Fibroblast of gingiva (primary cell): ENCODE measurements at regions not wholly inside any gene's neighbourhood (a gene's known extent, or its start where the extent isn't known, plus 50 kb on each side); places are given as distances from the start of the nearest gene placed in this dataset.

ENCODE experiments used
- DNase-seq: peaks from one replicate; pipeline ENCODE4 v3.0.0-alpha.2; 2011; ENCODE audit warnings: low read depth

- no peak for DNase-seq
These were observed 93.2 kb upstream of the ARHGEF3 start for GRCh38 chr3:56894881-56895431.

- no peak for DNase-seq
These were observed 88.8 kb upstream of the ARHGEF3 start for GRCh38 chr3:56890448-56891091.

- DNase-seq, result no peak
These were observed 87.4 kb upstream of the ARHGEF3 start for GRCh38 chr3:56889131-56889530.

GRCh38 chr3:56887402-56888025 lies 85.8 kb upstream of the ARHGEF3 start:
- no peak for DNase-seq

- DNase-seq, result no peak
These were observed 84.6 kb upstream of the ARHGEF3 start for GRCh38 chr3:56886314-56886713.

- no peak for DNase-seq
These were observed 84.1 kb upstream of the ARHGEF3 start for GRCh38 chr3:56885879-56886278.

- no peak for DNase-seq
These were observed 83.7 kb upstream of the ARHGEF3 start for GRCh38 chr3:56885453-56885852.

- DNase-seq, result no peak
These were observed 82.6 kb upstream of the ARHGEF3 start for GRCh38 chr3:56884387-56884786.

- DNase-seq, result no peak
These were observed 82.1 kb upstream of the ARHGEF3 start for GRCh38 chr3:56883828-56884227.

- DNase-seq, result no peak
These were observed 81.1 kb upstream of the ARHGEF3 start for GRCh38 chr3:56882896-56883295.

- no peak for DNase-seq
These were observed 80.1 kb upstream of the ARHGEF3 start for GRCh38 chr3:56881841-56882240.

- no peak for DNase-seq
These were observed 79.2 kb upstream of the ARHGEF3 start for GRCh38 chr3:56880720-56881575.

GRCh38 chr3:56879436-56880215 lies 77.9 kb upstream of the ARHGEF3 start:
- DNase-seq, result peak; percentile 3

- DNase-seq, result no peak
These were observed 76.3 kb upstream of the ARHGEF3 start for GRCh38 chr3:56878074-56878473.

GRCh38 chr3:56876916-56877315 lies 75.2 kb upstream of the ARHGEF3 start:
- DNase-seq, result no peak

GRCh38 chr3:56874269-56874668 lies 72.5 kb upstream of the ARHGEF3 start:
- no peak for DNase-seq

- DNase-seq, result no peak
These were observed 68.7 kb upstream of the ARHGEF3 start for GRCh38 chr3:56870436-56870835.

- no peak for DNase-seq
These were observed 67.6 kb upstream of the ARHGEF3 start for GRCh38 chr3:56869157-56869889.

GRCh38 chr3:56868706-56869105 lies 67.0 kb upstream of the ARHGEF3 start:
- no peak for DNase-seq

GRCh38 chr3:56867671-56868070 lies 65.9 kb upstream of the ARHGEF3 start:
- DNase-seq, result no peak

GRCh38 chr3:56864918-56865524 lies 63.3 kb upstream of the ARHGEF3 start:
- DNase-seq, result no peak
